ENCODE measurements at regions not wholly inside any gene's neighbourhood (a gene's known extent, or its start where the extent isn't known, plus 50 kb on each side); places are given as distances from the start of the nearest gene placed in this dataset.

GRCh38 chr13:80590551-80590950 lies 249.6 kb upstream of the SPRY2 start:
- no peak for DNase-seq (ENCODE audit: low read depth)

- peak; percentile 23 for DNase-seq (ENCODE audit: low read depth)
These were observed 245.4 kb upstream of the SPRY2 start for GRCh38 chr13:80586356-80586755.

DNA sequence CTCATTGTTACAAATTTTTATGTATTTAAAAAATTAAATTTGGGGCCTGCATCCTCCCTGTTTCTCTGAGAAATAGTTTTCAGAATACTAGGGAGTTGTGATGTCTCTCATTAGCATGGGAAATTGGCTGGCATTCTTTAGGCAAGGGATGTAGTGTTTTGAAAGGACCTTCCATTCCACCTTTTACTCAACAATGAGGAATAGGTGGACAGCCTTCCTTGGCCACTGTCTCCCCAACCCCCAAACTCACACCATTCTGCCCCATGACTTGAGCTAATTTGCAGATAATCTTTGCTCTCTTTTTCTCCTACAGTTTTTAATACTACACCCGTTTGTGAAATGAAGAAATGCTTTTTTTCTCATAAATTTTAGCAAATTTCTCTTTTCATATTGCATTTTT lies 244.6 kb upstream of the SPRY2 start:
- no peak for DNase-seq (ENCODE audit: low read depth)

DNA sequence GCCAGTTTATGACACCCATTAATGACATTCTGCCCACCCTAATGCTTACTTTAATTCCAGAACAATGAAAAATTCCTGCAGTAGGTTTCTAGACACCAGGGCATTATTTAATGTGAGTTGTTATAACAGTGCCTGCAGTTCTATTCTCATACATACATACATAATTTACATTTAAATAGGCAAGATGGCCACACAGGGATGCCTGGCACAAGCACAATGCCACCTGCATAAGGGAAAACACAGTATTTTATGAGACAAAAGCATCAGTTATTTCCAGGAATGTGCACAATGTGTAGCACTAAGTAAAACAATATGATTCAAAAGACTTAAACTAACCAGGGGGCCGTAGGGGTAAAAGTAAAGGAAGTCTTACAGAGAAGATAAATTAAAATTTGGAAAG lies 243.9 kb upstream of the SPRY2 start:
- DNase-seq (ENCODE audit: low read depth) = no peak

DNA sequence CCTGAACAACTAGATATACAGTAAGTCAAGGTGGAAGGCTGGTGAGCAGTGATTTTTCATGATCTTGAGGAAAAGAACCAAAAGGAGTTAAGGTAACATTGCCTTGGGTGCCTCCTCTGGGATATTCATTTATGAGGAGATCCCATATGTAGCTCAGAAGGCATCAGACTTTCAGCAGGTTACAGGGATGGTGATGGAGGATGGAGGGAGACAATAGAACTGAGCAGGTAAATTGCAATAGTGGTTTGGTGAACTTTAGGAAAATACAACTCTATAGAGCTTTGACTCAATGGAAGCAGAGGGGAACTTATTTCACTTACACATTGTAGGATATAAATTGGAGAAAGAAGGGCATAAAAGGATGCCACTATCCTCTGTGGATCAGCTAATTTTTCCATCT lies 243.4 kb upstream of the SPRY2 start:
- DNase-seq (ENCODE audit: low read depth) = no peak

GRCh38 chr13:80577926-80578670 lies 237.2 kb upstream of the SPRY2 start:
- no peak for DNase-seq (ENCODE audit: low read depth)

DNA sequence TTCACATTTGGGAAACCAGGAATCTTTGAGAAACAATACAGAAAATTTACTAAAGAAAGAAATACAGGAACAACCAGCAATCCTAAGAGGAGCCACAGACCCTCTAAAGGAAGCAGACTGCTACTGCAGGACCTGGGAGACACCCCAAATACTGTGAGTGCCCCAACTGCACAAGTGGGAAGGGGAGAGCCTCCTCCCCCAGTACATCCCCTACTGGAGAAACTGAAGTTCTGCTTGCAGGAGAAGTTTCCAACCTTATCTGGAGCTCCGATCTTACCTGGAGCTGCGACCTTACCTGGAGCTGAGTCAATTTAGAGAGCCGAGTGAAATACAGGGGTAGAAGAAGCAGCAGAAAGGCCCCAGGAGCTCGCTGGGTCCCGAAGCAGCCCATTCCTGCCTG lies 236.4 kb upstream of the SPRY2 start:
- DNase-seq (ENCODE audit: low read depth) = no peak

DNA sequence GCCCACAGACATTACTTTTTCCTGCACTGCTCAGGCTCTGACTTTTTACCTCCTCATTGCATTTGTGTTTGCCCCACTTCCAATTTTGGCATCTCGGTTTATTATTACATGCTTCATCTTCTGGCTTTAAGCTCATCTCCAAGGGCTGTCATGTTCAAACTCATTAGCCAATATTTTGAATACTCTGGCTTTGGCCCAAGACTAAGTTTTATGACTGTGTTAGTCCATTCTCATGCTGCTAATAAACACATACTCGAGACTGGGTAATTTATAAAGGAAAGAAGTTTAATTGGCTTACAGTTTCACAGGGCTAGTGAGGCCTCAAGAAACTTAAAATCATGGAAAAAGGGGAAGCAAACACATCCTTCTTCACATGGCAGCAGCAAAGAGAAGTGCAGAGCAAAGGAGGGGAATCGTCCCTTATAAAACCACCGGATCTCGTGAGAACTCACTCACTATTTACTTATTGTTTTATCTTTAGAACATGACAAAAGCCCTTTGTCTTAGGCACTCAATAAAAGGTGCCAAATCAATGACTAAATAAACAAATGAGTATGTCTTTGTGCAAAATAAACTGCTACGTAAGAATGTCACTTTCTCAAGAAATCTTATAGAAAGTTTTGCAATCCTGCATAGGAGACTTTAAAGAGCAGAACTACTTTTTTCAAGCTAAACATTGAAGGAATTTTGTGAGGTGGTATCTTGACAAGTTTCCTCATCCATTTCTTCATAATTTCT lies 233.4 kb upstream of the SPRY2 start:
- DNase-seq (ENCODE audit: low read depth) = no peak

- no peak for DNase-seq (ENCODE audit: low read depth)
These were observed 232.0 kb upstream of the SPRY2 start for GRCh38 chr13:80572923-80573316.

- no peak for DNase-seq (ENCODE audit: low read depth)
These were observed 231.5 kb upstream of the SPRY2 start for GRCh38 chr13:80572308-80572922.

DNA sequence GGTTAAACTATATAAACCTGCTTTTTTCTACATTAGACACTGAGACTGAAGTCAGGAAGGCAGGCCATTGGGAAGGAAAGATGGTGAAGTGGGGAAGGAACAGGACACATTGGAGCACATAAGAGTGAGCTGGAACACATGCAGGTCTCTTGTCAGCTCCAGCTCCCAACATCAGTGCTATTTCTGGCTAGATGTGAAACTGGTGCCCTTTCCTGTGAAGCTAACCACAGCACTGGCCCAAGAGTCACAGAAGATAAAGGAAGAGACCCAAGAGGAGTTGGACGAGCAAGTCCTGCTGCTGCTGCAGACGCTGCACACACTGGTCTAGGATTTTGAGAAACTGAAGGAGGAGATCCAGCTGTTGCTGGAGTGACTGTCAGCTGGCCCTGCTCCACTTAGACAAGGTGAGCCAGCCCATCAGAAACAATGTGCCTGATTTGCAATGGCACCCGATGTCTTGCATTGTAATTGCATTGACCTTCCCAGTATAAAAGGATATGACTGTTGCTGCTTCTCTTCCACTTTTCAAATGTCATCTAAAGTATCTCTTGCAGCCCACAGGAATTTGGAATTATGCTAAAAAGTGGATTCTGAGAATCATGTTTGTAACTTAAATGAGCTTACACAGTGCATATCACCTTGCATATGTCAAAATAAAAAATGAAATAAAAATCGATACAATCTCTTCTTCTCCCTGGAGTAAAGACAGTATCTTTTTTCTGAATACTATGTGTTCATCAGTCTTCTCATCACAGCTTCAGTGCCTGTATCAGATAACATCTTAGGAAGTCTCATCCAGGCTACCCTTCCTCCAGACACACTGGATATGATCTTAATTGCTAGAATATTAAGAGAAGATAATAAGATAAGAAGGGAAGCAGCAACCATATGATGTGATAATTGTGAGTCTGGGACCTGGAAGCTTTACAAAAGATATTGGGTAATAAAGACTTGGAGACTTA lies 230.7 kb upstream of the SPRY2 start:
- no peak for DNase-seq (ENCODE audit: low read depth)

GRCh38 chr13:80563439-80563838 lies 222.5 kb upstream of the SPRY2 start:
- DNase-seq (ENCODE audit: low read depth) = no peak

- DNase-seq (ENCODE audit: low read depth) = no peak
These were observed 221.7 kb upstream of the SPRY2 start for GRCh38 chr13:80562433-80563156.

GRCh38 chr13:80560609-80561008 lies 219.7 kb upstream of the SPRY2 start:
- DNase-seq (ENCODE audit: low read depth) = no peak

GRCh38 chr13:80559944-80560343 lies 219.0 kb upstream of the SPRY2 start:
- DNase-seq (ENCODE audit: low read depth) = no peak

GRCh38 chr13:80558074-80558473 lies 217.1 kb upstream of the SPRY2 start:
- DNase-seq (ENCODE audit: low read depth) = peak; percentile 8

DNA sequence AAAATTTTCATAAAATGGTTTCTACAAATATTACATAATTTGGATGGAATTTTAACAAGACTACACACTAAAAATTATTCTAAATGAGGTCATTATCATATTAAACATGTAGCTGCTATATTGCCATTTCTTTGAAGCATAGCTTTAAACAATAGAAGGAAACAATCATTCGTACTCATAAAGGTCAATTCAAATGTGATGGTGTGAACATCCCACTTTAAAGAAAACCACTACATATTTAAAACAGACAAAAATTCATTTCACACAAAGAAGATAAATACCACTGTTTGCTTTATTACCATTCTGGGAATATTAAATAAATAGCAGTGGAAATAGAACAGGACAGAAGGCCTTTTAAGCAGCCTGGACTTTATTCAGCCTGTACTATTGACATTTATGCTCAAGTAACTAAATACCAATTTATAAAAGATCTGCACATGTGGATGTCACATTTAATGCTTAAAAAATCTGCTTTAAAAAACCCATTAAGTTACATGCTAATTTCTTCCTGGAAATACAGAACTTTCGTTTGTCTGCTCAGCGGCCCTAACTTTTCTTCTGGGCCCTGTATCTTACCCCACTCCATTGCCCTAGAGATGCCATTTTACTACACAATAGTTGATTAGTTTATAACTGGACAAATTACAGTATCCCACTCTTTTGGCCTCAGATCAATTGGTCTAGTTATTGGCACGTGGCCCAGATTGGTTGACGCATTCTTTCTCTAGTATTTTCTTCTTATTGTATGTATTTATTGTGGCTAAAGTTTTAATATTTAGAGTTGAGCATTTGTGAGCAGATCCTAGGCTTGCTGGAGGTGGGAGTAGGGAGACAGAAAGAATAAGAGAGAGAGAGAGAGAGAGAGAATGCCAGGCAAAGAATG lies 215.1 kb upstream of the SPRY2 start:
- DNase-seq (ENCODE audit: low read depth) = no peak

GRCh38 chr13:80552851-80553440 lies 212.0 kb upstream of the SPRY2 start:
- no peak for DNase-seq (ENCODE audit: low read depth)

DNA sequence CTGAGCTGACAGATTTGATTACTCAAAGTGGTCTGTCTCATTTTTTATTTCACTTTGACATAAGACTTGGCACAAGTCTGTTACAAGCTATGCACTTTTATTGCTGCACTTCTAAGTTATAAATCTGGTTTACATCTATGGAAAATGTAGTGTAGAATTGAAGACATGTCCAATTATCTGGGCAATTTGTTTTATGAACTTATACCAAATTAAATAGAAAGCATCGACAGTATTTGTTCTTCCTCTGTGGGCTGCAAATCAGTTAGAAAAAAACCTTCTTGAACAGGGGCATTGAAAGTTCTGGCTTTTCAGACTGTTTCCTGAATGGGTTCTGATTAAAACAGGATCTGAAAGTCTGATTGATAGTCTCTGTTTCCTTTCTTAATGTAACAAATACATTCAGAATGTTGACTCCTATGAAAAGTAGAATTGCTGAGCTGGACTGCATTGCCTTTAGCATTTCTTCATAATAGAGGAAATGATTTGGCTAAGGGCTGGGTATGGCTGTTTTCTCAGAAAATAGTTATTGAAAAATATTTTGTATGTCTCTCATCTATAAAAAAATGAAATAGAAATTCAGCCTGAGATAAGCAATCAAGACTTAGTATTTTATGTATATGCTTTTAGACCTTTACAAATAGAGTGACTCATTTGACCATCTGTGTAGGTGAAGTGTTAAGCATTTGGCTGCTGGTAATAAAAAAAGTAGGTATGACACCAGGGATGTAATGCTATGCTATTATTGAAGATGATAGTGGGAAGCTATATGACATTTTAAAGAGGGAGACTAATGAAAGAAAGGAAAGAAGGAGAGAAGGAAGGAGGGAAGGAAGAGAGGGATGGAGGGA lies 210.9 kb upstream of the SPRY2 start:
- no peak for DNase-seq (ENCODE audit: low read depth)

Measured in ELR (cell line).